Right cardiac atrium (tissue), 5 donors: ENCODE measurements at regions not wholly inside any gene's neighbourhood (a gene's known extent, or its start where the extent isn't known, plus 50 kb on each side); places are given as distances from the start of the nearest gene placed in this dataset.
A peak's percentile ranks its signal among the peaks of the same experiment; 100 is the strongest.
"Not testable (repeated sequence)": the region's sequence is repeated elsewhere in the genome, so short reads cannot be mapped to it uniquely, and the experiment has no call there.

Source experiments
- ATAC-seq, 2 donors: fragments of 200-7000 bp; cut with Tn5 transposase; one replicate each; pipeline versions ENCODE4 v1.8.0 to v1.9.1; 2020; ENCODE audit warnings: moderate library complexity in 2 of 2, mild to moderate bottlenecking in 1 of 2
- DNase-seq, 3 donors: peaks; one replicate each; pipeline ENCODE4 v3.0.0-alpha.2; 2020
- H3K27ac ChIP-seq: one replicate; pipeline ENCODE4 v1.5.1; 2013; ENCODE audit warnings: mild to moderate bottlenecking, low read length, control low read depth, moderate library complexity
- H3K27me3 ChIP-seq: one replicate; pipeline ENCODE4 v1.6.1; 2013; ENCODE audit not compliant: control insufficient read depth, insufficient read depth
- H3K4me1 ChIP-seq: one replicate; pipeline ENCODE4 v1.6.1; 2013; ENCODE audit warnings: low read length; ENCODE audit not compliant: control insufficient read depth, insufficient read depth
- H3K4me3 ChIP-seq: one replicate; pipeline ENCODE4 v1.5.1; 2013; ENCODE audit warnings: low read length, control low read depth
- H3K9me3 ChIP-seq: one replicate; pipeline ENCODE4 v1.6.1; 2013; ENCODE audit warnings: low read length; ENCODE audit not compliant: control insufficient read depth
- WGBS: extraction: QIAGEN DNeasy Blood & Tissue Kit; methylation state at CpG from one replicate; pipeline ENCODE4 v1.1.7; 2013; 5-methylcytosine and 5-hydroxymethylcytosine counted together
- intact Hi-C, 4 donors: fragments of 100-400 bp; cut with DNase I; formaldehyde crosslinking; loops; one replicate each; pipeline versions ENCODE4 v1.11.0 to v1.14.0; 2022 to 2023
- donor health status: healthy with polysubstance abuse.
- donor health status: DM: no; HTN: yes; CAD: no.
- donor health status: DM: no; HTN: no; CAD: no.
- donor health status: DM: no; HTN: yes; CAD: no; lungs with severe emphysema.
- donor health status: DM: yes; HTN: yes; CAD: no.

DNA sequence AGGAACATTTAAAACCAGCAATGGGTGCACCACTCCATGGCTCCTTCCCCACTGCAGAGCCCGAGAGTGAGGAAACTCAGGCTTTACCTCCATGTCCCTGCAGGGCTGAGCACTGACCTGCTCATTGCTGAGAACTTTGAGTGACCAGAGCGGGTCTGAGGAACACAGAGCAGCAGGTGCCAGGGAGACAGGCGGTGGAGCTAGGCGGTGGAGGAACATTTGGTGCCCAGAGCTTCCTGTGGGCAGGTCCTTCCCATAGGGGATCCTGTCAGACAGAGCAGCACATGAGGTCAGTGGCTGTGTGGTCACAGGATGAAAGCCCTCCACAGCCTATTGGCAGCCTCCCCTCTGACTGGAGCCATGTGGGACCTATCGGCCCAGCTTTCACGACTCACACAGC is 538.5 kb downstream of the RPIA start:
- H3K9me3 ChIP-seq, DNase-seq, H3K27me3 ChIP-seq, H3K27ac ChIP-seq, H3K4me3 ChIP-seq, intact Hi-C loops, H3K4me1 ChIP-seq: not testable (repeated sequence)
- 92% methylated on average over 4 of the region's 6 CpGs for WGBS
- peak in 1 of 2 donors; percentile 19 for ATAC-seq

DNA sequence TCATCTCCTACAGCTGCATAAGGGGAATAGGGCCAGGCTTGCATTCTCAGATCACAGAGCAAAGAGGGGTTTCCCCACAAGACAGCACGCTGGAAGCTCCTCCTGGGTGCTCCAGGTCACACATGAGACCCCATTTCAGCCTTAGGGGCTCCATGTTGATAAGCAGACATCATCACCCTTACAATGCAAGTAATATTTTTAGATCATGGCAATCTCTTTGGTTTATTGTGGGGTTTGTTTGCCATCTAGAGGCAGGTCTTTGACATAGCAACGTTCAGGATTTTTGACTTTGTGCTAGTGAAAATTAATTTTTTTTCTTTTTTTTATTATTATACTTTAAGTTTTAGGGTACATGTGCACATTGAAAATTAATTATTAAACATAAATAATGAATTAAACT is 539.8 kb downstream of the RPIA start:
- DNase-seq, H3K4me1 ChIP-seq, H3K4me3 ChIP-seq, ATAC-seq, H3K27ac ChIP-seq, H3K9me3 ChIP-seq, H3K27me3 ChIP-seq, intact Hi-C loops: not testable (repeated sequence)
- 0% methylated on average over 1 of the region's 2 CpGs for WGBS

DNA sequence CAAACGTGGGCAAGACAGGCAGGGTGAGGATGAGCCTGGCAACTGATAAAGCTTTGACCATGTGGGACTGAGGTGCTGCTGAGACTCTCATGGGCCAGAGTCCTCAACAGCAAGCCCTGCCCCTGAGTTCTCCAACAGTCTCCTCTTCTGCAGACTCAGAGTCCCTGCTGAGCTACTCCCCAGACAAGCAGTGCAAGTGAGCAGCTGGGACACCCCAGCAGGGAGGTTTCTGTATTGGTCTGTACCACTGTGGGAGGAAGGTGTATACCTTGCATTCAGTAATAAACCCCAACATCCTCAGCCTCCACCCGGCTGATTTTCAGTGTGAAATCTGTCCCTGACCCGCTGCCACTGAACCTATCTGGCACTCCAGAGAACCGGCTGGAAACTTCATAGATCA is 542.5 kb downstream of the RPIA start:
- H3K27me3 ChIP-seq, DNase-seq, H3K27ac ChIP-seq, intact Hi-C loops, H3K4me1 ChIP-seq, ATAC-seq, H3K9me3 ChIP-seq, H3K4me3 ChIP-seq: not testable (repeated sequence)
- 63% methylated on average over 3 of the region's 4 CpGs for WGBS

DNA sequence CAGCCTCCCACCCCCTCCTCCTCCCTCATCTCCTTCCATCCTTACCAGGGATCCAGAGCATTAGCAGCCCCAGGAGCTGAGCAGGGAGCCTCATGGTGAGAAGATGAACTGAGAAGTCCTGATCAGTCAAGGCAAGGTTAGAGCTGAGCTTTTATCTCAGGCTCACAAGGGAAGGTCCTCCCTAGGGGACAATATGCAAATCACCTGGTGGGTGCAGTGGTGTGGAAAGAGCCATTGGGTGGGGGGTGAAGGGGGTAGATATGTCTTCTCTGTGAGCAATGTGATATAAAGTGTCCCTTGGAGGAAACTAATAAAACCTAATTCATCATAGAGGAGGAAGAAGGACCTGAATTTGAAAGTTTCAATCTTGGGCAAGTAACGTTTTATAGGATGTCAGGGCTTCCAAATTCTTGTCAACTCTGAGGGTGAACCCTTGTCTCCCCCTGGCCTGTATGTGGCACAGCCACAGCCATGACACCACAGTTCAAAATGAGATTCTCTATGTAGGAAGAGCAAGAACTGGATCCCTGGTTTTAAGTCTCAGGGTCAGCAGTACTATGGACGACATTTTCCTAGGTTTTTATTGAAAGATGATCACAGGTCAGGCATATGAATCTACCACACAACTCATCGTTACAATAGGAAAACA is 543.5 kb downstream of the RPIA start:
- H3K27me3 ChIP-seq, H3K4me3 ChIP-seq, ATAC-seq, H3K9me3 ChIP-seq, H3K4me1 ChIP-seq, intact Hi-C loops, DNase-seq, H3K27ac ChIP-seq: not testable (repeated sequence)
- WGBS = 15% methylated on average over 1 of the region's 3 CpGs

DNA sequence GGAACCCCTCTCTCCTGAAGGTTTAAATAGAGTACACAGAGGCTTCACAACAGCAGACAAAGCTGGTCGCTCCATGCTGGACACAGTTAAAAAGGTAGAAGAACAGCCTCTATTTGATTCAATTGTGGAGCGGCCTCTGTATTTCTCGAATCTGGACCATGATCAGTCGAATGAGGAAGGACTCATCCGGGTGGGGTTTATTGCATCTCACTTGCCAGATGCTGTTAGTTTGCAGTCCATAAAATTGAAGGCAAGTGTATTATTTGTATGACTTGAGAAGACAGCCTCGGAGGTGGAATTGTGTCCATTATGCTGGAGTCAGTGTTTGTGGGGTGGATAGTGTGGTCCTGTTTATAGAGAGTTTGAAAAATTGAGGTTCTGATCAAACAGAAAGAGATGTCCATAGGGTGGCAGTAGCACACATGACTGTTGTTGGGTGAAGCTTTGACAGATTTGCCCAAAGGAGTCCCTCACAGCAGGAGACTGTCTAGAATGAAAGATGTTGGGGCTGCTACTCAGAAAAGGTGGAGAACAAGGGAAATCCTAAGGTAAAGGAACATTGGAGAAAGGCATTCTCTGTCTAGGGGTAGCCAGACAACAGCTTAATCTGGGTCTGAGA is 545.5 kb downstream of the RPIA start:
- H3K27me3 ChIP-seq, H3K9me3 ChIP-seq, H3K27ac ChIP-seq, H3K4me1 ChIP-seq, DNase-seq, ATAC-seq, intact Hi-C loops, H3K4me3 ChIP-seq: not testable (repeated sequence)
- no CpG with 5 or more reads among the region's 6 CpGs for WGBS

DNA sequence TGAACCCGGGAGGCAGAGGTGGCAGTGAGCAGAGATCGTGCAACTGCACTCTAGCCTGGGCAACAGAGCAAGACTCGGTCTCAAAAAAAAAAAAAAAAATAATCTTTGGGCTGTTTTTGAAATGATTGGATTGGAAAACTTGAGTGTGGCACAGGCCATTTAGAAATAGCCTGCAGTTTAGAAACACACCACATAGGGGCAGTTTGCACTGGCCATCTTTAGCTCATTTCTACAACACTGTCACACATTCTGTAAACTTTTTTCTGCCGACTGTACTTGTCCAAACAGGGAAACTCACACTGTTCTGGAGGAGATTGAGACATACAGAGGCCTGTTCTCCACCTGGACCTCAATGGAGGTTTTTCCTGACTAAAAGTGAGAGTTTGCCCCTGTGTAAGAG is 546.3 kb downstream of the RPIA start:
- H3K27ac ChIP-seq, H3K9me3 ChIP-seq, H3K4me1 ChIP-seq, H3K27me3 ChIP-seq, DNase-seq, intact Hi-C loops, ATAC-seq, H3K4me3 ChIP-seq: not testable (repeated sequence)
- 67% methylated on average over 1 of the region's 4 CpGs for WGBS

DNA sequence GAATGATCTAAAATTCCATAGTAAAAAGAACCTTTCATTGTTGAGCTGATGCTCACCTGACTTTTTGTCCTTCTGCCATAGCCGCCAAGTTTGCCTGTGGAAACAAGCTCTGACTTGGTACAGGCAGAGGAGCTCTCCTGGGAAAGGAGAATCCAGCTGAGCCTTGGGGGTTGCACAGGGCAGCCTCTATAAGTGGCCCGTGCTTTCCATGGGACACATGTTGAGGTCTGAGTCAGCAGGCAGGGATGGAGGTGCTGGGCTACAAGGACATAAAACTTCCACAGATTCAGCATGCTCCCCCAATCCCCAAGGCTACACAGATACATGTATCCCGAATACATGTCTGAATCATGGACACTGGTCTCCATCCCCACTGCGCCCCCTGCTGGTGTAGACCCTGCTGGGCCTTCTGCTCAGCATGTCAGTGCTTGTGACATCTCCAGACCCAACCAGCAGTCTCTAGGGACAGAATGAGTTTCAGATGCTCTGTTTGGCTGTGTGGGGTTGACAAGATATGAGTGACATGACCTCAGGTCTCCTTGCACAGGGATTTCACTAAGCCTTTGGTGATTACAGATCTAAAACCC is 551.7 kb downstream of the RPIA start:
- H3K4me3 ChIP-seq, H3K9me3 ChIP-seq, intact Hi-C loops, H3K27me3 ChIP-seq, H3K4me1 ChIP-seq, H3K27ac ChIP-seq, DNase-seq: not testable (repeated sequence)
- WGBS = 57% methylated on average over 4 of the region's 4 CpGs
- ATAC-seq = peak in 1 of 2 donors; percentile 41

DNA sequence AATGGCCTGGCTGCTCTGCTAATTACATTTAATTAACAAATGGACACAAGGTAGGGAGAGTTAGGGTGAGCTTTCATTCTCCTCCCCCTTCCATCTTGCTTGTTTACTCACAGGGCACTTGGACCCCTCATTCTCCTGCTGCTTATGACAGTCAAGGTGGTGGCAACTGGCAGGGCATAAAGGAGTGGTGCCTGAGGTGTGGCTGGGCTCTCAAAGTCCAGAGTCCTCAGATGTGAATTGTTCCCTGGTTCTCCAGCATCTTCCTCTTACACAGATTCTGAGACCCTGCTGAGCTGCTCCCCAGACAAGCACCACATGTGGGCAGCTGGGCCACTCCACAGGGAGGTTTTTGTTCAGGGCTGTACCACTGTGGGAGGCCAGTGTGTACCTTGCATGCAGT is 552.9 kb downstream of the RPIA start:
- H3K4me3 ChIP-seq, H3K4me1 ChIP-seq, ATAC-seq, H3K27ac ChIP-seq, DNase-seq, intact Hi-C loops, H3K9me3 ChIP-seq, H3K27me3 ChIP-seq: not testable (repeated sequence)

DNA sequence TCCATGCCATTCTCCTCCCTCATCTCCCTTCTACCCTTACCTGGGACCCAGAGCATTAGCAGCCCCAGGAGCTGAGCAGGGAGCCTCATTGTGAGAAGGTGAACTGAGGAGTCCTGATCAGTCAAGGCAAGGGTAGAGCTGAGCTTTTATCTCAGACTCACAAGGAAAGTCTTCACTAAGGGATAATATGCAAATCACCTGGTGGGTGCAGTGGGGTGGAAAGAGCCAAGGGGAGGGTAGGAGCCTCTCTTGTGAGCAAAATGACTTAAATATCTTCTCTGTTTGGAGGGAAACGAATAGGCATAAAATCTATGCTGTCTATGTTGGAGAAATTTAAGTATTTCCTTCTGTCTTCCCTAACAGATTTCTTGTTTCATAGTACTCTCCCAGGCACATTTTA is 554.0 kb downstream of the RPIA start:
- H3K4me3 ChIP-seq, H3K27me3 ChIP-seq, H3K27ac ChIP-seq, DNase-seq, H3K9me3 ChIP-seq, ATAC-seq, H3K4me1 ChIP-seq, intact Hi-C loops: not testable (repeated sequence)
- 80% methylated on average over 1 of the region's 1 CpG for whole genome bisulfite sequencing

DNA sequence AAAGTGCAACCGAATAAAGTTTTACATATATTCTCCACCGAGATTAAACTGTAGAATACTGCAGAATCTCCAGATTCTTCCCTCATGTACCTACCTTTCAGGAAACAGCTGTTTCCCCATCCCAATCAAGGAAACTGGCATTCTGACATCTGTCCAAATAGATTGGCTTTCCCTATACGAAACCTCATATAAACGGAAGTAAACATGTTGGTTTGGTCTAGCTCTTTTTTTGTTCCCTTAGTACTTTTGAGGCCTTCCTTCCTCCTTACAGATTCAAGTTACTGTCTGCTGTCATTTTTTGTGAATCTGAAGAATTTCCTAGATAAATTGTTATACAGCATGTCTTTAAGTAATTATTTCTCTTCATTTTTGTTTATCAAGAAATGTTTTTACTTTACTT is 554.6 kb downstream of the RPIA start:
- intact Hi-C loops, ATAC-seq, H3K4me3 ChIP-seq, H3K27ac ChIP-seq, H3K9me3 ChIP-seq, H3K4me1 ChIP-seq, DNase-seq, H3K27me3 ChIP-seq: not testable (repeated sequence)
- 46% methylated on average over 3 of the region's 4 CpGs for WGBS

DNA sequence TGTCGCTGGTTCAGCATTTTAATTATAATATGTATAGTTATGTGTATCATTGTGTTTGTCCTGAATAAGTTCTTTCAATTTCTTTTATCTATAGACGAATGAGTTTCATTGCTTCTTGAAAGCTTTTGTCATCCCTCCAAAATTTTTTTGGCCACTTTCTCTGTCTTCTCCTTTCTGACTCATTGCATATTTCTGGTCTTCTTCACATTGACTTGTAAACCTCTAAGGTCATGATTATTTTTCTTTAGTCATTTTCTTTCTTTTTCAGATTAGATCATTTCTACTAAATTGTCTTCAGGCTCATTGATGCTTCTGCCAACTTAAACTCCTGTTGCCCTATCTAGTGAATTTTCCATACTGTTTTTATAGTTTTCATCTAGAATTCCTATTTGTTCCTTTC is 555.1 kb downstream of the RPIA start:
- H3K27ac ChIP-seq, H3K9me3 ChIP-seq, H3K4me3 ChIP-seq, H3K4me1 ChIP-seq, ATAC-seq, H3K27me3 ChIP-seq, DNase-seq, intact Hi-C loops: not testable (repeated sequence)
- WGBS = 39% methylated on average over 2 of the region's 2 CpGs
